ENCODE measurements at regions not wholly inside any gene's neighbourhood (a gene's known extent, or its start where the extent isn't known, plus 50 kb on each side); places are given as distances from the start of the nearest gene placed in this dataset.
A peak's percentile ranks its signal among the peaks of the same experiment; 100 is the strongest.

DNA sequence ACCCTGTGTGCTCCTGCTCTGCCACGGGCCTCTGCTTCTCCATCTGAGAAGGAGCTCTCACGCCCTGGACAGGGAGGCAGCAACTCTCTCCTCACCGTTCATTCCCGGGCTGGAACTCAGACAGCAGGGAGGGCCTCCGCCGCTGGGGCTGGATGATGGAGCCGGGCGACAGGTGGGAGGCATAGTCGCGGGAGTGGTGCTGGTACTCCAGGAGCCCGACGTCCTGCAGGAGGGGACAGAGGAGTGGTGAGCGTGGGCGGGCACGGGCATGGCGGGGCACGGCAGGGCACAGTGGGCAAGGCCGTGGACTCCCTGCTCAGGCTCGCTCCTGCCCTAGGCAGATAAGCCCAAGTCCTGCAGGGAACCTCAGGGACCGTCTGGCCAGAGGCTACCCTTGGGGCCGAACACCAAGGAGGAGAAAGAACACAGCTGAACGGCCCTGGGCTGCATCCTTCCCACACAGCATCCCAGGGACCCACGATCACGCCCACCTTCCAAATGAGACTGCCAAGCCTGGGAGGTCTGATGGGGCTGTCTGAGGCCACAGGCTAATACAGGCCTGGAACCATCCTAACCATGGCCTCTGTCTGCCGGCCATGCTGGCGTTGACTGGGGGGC, 81.0 kb downstream of the NCOR2 start:
- peaks cover 23% of the 10 kb centered on the region for H3K36me3 ChIP-seq (ENCODE audit: insufficient read depth, low read length)
- H3K4me1 ChIP-seq (ENCODE audit: insufficient read depth, low read length), result peaks cover 10% of the 10 kb centered on the region
- peaks cover 0 to 21% of the 10 kb centered on the region in 2 experiments for H3K9me3 ChIP-seq (ENCODE audit: control insufficient read depth in 1 of 2, insufficient read depth in 1 of 2, low read length in 2 of 2)
- TF ChIP-seq, protein P1, sequence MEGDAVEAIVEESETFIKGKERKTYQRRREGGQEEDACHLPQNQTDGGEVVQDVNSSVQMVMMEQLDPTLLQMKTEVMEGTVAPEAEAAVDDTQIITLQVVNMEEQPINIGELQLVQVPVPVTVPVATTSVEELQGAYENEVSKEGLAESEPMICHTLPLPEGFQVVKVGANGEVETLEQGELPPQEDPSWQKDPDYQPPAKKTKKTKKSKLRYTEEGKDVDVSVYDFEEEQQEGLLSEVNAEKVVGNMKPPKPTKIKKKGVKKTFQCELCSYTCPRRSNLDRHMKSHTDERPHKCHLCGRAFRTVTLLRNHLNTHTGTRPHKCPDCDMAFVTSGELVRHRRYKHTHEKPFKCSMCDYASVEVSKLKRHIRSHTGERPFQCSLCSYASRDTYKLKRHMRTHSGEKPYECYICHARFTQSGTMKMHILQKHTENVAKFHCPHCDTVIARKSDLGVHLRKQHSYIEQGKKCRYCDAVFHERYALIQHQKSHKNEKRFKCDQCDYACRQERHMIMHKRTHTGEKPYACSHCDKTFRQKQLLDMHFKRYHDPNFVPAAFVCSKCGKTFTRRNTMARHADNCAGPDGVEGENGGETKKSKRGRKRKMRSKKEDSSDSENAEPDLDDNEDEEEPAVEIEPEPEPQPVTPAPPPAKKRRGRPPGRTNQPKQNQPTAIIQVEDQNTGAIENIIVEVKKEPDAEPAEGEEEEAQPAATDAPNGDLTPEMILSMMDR (IDR thresholded peaks at IDR 0.05), result no peak
- intact Hi-C loops (cut with DNase I, micrococcal nuclease), result no loop called here
- peaks cover 8% of the 10 kb centered on the region for H3K4me1 Mint-ChIP-seq (ENCODE audit: low read depth)
- no peak overlapping the region for H3K27ac Mint-ChIP-seq
- peaks cover 48% of the 10 kb centered on the region for H3K36me3 Mint-ChIP-seq (ENCODE audit: low read depth)
- H3K27ac ChIP-seq (ENCODE audit: low read depth in 1 of 2, low read length in 2 of 2), result no peak overlapping the region
- H3K9me3 Mint-ChIP-seq, result no peaks in the 10 kb centered on the region
- H3K4me3 ChIP-seq (ENCODE audit: low read length), result no peak overlapping the region
- H3K27me3 ChIP-seq (ENCODE audit: control insufficient read depth in 1 of 2, insufficient read depth in 2 of 2, low read length in 2 of 2), result no peaks in the 10 kb centered on the region
- H3K27me3 Mint-ChIP-seq, result no peaks in the 10 kb centered on the region
- no peak for DNase-seq
- ChIA-PET CTCF (no interaction called here), POLR2A (no interaction called here)
- no peak for ATAC-seq (ENCODE audit: poor library complexity)
- H3K4me3 Mint-ChIP-seq, result no peak overlapping the region

- H3K9me3 ChIP-seq (ENCODE audit: control insufficient read depth in 1 of 2, insufficient read depth in 1 of 2, low read length in 2 of 2), result peaks cover 0 to 21% of the 10 kb centered on the region in 2 experiments
- ChIA-PET POLR2A (no interaction called here), CTCF (no interaction called here)
- H3K4me1 ChIP-seq (ENCODE audit: insufficient read depth, low read length), result peaks cover 20% of the 10 kb centered on the region
- TF ChIP-seq, protein P1 (IDR thresholded peaks at IDR 0.05), result no peak
- H3K27ac Mint-ChIP-seq, result no peak overlapping the region
- H3K4me3 Mint-ChIP-seq, result no peak overlapping the region
- H3K4me3 ChIP-seq (ENCODE audit: low read length), result no peak overlapping the region
- no peaks in the 10 kb centered on the region for H3K9me3 Mint-ChIP-seq
- H3K4me1 Mint-ChIP-seq (ENCODE audit: low read depth), result peaks cover 12% of the 10 kb centered on the region
- no peaks in the 10 kb centered on the region for H3K27me3 ChIP-seq (ENCODE audit: control insufficient read depth in 1 of 2, insufficient read depth in 2 of 2, low read length in 2 of 2)
- H3K36me3 ChIP-seq (ENCODE audit: insufficient read depth, low read length), result peaks cover 18% of the 10 kb centered on the region
- intact Hi-C loops (cut with DNase I, micrococcal nuclease), result no loop called here
- H3K36me3 Mint-ChIP-seq (ENCODE audit: low read depth), result peaks cover 48% of the 10 kb centered on the region
- no peak for ATAC-seq (ENCODE audit: poor library complexity)
- DNase-seq, result no peak
- no peaks in the 10 kb centered on the region for H3K27me3 Mint-ChIP-seq
- no peak overlapping the region for H3K27ac ChIP-seq (ENCODE audit: low read depth in 1 of 2, low read length in 2 of 2)
Observed at GRCh38 chr12:124485371-124485770, 82.0 kb downstream of the NCOR2 start.

DNA sequence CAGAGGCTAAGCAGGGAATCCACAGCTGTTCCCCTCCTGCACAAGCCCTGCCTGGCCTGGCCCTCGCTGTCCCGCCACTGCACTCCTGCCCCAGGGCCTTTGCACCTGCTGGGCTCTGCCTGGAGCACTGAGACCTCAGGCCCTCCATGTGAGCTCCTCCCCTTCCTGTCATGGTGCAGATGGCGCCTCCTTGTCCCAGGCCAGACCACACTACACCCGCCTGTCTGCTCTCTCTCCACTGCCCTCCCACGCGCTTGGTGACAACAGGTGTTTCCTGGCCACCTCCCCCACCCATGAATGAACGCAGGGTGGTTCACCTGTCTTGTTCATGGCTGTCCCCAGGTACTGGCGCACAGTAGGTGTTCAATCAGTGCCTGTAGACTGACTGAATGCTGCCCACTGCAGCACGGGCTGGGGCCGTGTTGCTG, 82.9 kb downstream of the NCOR2 start:
- intact Hi-C loops (cut with DNase I, micrococcal nuclease), result no loop called here
- H3K27me3 Mint-ChIP-seq, result no peaks in the 10 kb centered on the region
- Histone ChIP-seq H3K27me3 (ENCODE audit: control insufficient read depth in 1 of 2, insufficient read depth in 2 of 2, low read length in 2 of 2) (no peaks in the 10 kb centered on the region), H3K36me3 (ENCODE audit: insufficient read depth, low read length) (peaks cover 18% of the 10 kb centered on the region), H3K9me3 (ENCODE audit: control insufficient read depth in 1 of 2, insufficient read depth in 1 of 2, low read length in 2 of 2) (peaks cover 0 to 21% of the 10 kb centered on the region in 2 experiments), H3K4me3 (ENCODE audit: low read length) (no peak overlapping the region), H3K4me1 (ENCODE audit: insufficient read depth, low read length) (peaks cover 28% of the 10 kb centered on the region), H3K27ac (ENCODE audit: low read depth in 1 of 2, low read length in 2 of 2) (no peak overlapping the region)
- no peak for DNase-seq
- no peak overlapping the region for H3K27ac Mint-ChIP-seq
- H3K4me1 Mint-ChIP-seq (ENCODE audit: low read depth), result peaks cover 13% of the 10 kb centered on the region
- peak; percentile 48 for ATAC-seq (ENCODE audit: poor library complexity)
- TF ChIP-seq, protein P1 (IDR thresholded peaks at IDR 0.05), result no peak
- no peaks in the 10 kb centered on the region for H3K9me3 Mint-ChIP-seq
- ChIA-PET CTCF (no interaction called here), POLR2A (no interaction called here)
- peaks cover 48% of the 10 kb centered on the region for H3K36me3 Mint-ChIP-seq (ENCODE audit: low read depth)
- no peak overlapping the region for H3K4me3 Mint-ChIP-seq

Data from CD4-positive, alpha-beta T cell (primary cell).